Suppressor macrophage treated with lipopolysaccharide for 1 hour (primary cell): ENCODE measurements at regions not wholly inside any gene's neighbourhood (a gene's known extent, or its start where the extent isn't known, plus 50 kb on each side); places are given as distances from the start of the nearest gene placed in this dataset.
"Not testable (repeated sequence)": the region's sequence is repeated elsewhere in the genome, so short reads cannot be mapped to it uniquely, and the experiment has no call there.

Experiments
- DNase-seq, 3 donors: peaks; one replicate each; pipeline ENCODE4 v3.0.0-alpha.2; 2020 to 2022

DNA sequence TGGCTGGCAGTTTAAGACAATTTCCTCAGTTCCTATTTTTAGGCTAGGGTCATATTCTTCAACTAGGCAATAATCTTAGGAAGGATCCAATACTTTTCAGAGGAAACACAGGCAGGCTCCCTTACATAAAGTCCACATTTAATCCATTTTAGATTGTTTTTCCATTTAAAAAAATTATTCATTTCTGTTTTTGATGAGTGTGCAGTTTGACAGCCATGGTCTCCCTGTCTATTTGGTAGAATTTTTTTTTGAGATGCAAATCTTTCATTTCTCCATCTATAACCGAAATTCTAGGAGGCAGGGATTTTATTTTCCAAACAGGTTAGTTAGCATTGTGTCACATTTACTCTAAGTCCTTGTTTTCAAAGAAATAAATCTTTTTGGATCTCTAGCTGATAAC, 326.8 kb downstream of the PPP4R3C start:
- DNase-seq: no peak

DNA sequence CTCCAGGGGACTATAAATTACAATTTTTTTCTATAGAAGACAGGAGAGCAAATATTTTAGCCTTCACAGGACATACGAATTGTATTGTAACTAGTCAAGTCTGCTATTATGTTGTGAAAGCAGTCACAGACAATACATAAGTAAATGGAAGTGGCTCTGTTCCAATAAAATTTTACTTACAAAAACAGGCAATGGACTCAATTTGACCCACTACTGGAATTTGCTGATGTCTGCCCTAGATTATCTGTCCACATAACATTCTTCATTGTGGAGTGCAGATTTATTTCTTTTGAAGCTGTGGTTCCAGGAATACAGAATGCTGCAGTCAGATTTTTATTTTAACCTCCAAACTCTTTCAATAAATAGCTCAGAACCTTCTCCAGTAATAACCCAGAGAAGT, 330.3 kb downstream of the PPP4R3C start:
- DNase-seq: no peak

DNA sequence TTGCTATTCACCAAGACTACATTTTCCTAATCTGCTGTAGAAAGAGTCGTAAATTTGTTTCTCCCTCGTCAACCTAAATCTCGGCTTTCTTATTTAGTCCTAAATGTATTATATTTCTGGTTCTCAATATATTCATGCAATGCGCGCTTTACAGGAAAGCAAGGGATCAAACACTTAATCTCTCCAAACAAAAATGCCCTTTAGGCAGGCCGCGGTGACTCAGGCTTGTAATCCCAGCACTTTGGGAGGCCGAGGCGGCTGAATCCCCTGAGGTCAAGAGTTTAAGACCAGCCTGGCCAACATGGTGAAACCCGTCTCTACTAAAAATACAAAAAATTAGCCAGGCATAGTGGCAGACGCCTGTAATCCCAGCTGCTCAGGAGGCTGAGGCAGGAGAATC, 376.0 kb downstream of the PPP4R3C start:
- DNase-seq: not testable (repeated sequence)

DNA sequence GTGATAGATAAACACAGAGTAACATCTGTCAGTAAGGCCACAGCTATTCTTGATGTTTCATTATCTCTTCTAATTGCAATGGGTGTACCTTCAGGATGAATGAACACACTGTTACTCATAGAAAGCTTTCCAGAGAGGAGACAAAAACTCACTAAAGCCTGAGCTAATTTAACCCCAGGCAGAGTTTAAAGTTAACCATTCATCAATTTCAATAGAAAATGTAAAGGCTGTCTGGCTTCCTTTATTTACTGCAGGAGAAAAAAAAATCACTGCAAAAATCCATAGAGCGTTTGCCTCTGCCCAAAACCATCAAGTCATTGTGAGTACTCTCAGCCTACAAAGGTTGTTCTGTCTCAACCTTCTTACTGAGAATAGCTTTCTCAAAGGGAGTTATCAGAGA, 376.9 kb downstream of the PPP4R3C start:
- DNase-seq: no peak

DNA sequence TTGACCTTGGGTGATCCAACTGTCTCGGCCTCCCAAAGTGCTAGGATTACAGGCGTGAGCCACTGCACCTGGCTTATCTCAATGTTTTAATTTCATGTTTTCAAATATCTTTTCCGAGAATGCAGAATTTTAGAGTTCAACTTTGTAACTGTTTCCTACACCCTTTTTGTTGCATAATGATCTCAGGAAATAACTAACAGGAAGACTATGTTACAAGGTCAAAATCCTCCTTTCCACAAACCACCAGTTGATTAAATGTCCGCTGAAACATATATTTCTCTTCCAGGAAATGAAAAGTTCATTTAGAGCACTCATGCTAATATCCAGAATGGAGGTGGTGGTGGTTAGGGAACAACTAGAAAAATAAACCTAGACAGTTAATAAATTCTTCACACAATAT, 377.8 kb downstream of the PPP4R3C start:
- no peak for DNase-seq

DNA sequence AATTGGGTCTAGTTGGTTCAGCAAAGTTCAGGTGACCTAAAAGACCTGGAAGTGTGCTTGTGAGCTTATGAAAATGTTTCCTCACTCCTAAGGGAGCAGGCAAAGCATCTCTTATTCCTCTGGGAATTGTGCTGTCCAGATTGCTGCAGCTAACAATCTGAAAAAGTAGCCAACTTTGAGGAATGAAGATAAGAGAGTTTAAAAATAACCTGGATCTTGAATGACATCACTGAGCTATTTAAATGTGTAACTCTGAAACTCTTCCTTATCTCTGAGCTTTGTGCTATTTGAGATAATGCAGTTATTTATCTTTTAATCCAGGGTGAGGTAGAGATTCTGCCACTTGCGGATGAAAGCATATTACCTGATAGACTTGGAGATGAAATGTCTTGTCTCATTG, 384.8 kb downstream of the PPP4R3C start:
- no peak for DNase-seq

DNA sequence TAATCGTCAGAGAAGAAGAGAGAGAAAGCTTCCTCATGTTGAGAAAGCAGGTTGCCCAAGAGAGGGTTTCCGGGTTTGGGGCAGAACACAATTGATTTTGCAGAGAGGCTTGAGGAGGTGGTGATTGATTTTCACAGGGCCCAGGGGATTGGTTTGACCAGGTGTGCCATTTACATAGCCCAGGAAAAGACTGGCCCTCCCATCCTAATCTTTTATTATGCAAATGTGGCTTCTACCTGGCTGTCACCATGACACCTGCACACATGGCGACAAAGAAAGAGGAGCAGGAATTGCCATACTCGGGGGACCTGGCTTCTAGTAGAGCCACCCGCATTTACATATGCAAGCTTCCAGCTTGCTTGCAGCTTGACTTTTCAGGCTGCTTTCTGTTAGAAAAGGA, 405.3 kb downstream of the PPP4R3C start:
- no peak for DNase-seq

DNA sequence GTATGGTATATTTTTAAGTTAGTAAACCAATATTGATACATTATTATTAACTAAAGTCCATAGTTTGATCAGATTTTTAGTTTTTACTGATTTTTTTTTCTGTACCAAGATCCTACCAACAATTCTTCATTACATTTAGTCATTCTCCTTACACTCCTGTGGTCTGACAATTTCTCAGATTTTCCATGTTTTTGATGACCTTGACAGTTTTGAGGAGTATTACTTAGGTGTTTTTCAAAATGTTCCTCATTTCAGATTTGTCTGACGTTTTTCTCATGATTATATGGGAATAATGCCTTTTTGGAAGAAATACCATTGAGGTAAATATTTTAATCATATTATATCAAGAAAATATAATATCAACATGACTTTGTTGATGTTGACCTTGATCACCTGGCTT, 423.8 kb downstream of the PPP4R3C start:
- no peak for DNase-seq

DNA sequence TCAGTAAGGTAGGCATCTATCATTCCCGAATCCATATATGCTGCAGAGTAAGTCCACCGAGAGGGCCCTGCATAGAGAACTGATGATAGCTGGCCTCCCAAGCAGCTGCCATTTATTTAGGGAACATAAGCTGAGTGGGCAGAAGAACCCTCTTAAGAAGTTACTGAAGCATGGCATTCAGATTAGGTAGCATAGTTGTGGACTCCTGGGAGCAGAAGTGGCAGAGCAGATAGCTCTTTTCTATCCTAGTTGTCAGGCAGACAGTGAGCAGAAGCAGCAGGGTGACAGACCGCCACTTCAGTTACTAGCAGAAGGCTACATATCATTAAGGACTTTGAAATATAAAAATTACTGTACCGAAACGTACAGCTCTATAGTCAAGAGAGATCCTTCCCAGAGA, 454.7 kb downstream of the PPP4R3C start:
- no peak for DNase-seq

DNA sequence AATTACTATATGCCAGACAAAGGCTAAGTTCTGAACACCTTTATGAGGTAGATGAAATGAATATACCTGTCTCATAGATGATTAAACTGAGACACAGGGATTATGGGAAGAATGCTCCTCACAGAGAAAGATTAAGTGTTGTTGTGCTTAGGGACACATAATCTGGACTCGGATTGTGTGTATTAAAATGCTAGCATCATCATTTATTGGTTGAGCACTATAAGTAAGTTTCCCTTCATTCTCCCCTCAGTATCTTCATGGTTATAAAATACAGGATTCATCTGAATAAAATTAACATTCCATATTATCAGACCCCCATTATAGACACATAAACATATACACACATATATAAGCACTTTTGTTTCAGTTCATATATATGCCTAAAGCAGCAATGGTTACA, 463.5 kb downstream of the PPP4R3C start:
- DNase-seq: no peak

DNA sequence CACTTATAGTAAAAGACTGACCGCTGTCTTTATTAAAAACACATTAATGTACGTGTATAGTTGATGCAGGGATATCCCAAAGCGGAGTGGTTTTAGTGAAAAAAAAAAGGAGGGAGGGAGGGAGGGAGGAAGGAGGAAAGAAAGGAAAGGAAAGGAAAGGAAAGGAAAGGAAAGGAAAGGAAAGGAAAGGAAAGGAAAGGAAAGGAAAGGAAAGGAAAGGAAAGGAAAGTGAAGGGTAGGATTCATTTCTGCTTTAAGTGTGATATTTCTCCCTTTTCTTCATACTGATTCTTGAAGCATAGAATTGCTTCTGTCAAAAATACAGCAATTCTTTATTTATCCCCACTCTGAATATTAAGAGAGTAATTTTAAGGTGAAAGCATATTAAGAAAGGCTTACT, 504.9 kb downstream of the PPP4R3C start:
- no peak for DNase-seq

DNA sequence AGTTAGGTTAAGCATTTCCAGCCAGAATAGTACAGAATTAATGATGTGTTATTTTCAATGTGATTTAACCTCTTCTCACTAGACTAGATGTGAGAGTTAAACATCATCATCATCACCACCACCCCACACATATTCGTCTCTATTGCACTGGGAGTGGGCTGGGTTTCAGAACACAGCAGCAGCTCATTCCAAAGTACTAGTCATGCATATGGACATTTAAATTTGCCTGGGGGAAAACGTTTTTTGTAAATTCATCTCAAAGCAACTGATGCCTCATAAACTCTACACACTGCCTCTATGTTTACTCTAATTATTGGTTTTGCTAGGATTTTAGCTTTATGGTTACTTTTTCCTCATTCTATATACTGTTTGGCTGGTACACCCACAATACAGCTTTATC, 509.1 kb downstream of the PPP4R3C start:
- DNase-seq: no peak

DNA sequence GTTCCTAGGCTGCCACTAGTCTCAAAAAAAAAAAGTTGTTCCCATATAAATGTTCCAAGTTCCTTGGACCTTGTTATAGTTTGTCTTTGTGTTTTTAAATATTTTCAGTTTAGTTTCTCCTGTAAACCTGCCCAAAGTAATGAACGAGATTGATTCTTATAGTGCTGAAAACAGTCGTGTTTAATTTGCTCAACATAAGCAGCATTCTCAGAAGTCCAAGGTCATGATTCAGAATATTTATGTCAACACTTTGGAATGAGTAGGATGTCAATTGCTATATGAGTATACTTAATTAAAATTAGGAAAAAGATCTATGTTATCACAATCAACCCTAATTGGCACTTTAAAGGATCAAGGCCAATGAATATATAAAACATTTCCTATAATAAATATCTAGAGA, 510.9 kb downstream of the PPP4R3C start:
- no peak for DNase-seq

DNA sequence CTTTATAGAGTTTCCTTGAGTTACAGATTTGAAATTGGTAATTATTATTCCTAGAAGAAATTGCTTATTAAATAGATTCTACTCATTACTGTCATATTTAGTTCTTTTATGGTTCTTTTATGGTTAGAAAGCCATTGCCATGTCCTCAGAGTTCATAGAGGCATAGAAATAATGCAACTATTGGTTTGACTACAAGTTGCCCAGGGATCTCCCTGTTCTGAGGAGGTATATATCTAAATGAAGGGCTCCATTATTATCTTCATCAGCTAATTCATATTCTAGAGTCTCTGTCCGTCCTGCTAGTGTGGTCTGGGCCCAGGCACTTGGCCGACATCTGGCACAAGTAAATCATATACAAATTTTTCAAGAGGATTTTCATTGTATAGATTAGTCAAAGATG, 535.7 kb downstream of the PPP4R3C start:
- DNase-seq: no peak

DNA sequence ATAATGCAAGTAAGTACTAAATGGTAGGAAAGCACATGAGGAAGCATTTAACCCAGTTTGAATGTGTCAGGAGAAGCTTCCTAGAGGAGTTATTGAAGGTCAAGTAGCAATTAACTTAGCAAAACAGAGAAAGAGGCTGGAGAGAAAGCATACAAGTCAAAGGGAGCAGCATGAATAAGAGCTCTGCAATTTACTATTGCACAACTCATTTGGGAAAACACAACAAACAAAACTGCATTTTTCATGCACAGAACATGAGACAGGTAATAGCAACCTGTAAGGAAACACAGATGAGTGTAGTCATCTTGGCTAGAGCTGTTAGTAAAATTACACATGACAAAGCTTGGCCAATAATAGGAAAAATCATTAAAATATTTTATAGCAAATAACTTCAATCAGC, 538.1 kb downstream of the PPP4R3C start:
- no peak for DNase-seq

DNA sequence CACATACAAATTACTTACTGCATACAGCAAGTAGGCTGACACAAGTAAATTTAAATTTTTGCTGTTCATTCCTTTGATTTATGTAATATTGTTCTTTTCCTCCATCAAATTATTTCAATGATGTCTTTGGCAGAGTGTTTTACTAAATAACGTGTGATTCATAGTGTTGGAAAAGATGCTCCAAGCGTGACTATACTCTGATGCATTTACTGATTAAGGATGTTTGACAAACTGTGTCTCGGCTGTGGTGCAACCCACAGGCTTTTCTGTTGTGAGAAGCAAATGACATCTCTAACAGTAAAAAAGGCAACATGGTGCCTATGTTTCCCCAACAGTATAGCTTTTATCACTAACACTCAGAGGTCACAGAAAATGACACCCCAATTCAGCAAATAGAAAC, 540.9 kb downstream of the PPP4R3C start:
- no peak for DNase-seq

DNA sequence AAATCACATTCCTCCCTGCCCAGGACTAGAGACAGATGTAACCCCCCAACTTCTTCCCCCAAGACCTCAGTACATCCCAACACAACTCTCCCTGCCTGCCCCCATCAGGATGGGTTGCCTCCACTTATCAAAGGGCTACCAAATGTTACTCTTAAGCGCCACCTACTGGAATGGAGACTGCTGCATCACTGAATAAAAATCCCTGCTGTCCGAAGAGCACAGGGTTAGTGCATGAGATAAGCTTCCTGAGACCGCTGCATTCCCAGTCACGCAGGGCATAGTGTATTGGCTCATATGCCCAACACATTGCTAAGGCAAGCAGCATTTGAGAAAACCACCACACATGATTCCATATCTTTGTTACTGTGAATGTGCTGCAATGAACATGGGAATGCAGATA, 544.5 kb downstream of the PPP4R3C start:
- peak in 2 of 3 donors; percentile 0 to 6 for DNase-seq

DNA sequence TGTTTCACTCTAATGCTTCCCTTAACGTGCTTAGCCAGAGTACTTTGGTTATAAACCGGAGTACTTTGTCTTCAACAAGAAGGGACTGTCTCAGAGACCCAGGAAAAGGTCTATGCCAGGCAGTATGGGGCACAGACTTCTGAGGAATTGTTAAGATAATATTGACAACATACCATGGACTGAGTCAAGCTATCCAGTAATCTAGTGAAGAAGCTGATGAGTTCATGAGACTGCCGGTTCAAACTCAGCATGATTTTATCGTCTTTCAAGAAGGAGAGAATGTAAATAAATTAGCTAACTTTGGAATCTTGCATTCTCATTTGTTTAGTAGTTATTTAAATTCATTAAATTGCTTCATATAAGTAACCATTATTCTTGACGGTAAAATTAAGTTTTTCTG, 546.1 kb downstream of the PPP4R3C start:
- DNase-seq: no peak

DNA sequence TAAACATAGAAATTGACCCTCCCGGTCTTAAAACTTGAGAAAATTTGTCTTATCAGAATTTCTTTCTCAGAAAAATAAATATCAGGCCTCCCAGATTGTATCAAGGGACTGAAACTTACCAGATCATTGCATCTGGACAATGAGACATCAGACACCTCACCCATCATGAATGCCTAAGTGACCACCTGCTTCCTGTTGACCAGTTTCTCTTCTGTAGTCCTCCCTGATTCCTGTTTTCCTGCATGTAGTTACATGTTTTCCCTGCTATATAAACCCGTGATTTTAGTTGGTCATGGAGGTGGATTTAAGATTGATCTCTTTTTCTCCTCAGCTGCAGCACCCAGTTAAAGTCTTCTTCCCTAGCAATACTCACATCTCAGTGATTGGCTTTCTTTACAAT, 548.1 kb downstream of the PPP4R3C start:
- no peak for DNase-seq

DNA sequence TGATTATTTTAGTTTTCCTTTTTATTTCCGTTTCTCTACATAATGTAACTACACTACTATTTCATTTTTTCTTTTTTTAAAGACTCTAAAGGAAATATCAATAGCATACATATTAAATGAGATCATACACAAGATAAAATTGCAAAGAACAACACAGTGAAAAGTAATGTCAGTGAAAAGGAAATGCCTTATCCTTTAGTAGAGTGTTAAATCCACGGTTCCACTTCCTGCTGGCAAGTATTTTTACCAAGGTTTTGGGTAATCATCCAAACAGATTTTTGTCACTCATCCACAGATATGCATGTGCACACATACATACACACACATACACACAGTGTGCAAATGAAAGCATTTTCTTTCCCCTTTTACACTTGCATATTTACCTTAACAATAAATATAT, 548.9 kb downstream of the PPP4R3C start:
- DNase-seq: no peak

DNA sequence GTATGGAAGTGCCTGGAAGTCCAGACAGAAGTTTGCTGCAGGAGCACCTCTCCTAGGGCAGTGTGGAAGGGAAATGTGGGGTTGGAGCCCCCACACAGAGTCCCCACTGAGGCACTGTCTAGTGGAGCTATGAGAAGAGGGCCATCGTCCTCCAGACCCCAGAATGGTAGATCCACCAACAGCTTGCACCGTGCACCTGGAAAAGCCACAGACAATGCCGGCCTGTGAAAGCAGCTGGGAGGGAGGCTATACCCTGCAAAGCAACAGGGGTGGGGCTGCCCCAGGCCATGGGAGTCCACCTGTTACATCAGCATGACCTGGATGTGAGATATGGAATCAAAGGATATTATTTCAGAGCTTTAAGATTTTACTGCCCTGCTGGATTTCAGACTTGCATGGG, 551.4 kb downstream of the PPP4R3C start:
- DNase-seq: not testable (repeated sequence)

DNA sequence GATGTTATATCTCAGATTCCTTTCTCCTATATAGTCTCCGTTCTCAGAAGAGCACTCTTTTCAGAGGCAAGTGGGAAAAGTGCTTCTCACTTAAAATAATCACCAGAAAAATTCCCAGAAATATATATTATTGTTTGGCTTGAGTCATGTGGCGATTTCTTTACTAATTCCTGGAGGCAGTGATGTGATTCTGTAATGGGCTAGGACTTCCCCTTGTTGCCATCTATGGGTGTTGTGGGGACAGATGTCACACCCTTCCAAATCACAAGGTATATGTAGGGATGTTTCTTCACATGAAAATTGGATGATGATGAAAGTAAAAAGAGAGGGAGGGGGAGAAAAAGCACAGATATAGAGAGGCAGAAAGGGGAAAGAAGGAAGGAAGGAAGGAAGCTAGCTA, 553.4 kb downstream of the PPP4R3C start:
- DNase-seq: no peak

DNA sequence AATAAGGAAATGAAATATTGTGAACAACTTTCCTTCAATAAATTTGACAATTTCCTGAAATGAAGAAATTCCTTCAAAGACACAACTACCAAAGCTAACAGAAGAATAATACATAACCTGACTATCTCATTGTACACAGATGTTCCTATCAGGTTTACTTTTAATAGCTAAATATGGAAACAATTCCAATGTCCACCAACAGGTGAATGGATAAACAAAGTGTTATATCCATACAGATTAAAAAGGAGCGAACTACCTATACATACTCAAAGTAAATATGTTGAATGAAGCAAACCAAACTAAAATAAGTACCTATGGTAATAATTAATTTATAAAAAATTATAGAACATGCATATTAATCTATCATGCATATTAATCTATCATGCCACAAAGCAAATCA, 554.9 kb downstream of the PPP4R3C start:
- no peak for DNase-seq

DNA sequence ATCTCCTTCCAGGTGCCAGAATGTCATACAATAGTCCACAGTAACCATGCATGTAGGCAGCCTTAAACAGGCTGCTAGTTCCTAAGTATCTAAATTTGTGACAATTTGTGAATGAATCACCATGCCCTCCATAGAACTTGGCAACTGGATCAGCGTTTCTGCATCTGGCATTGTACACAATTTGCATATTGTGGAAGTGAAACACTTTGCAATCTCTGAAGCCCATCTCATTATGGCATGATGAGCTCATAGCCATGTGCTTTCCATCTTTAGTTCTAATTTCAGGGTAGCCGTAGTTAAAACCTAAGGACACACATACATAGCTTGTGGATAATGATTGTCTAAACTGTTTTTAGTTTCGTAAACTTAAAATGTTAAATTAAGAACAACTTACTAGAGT, 573.6 kb downstream of the PPP4R3C start:
- DNase-seq: no peak

DNA sequence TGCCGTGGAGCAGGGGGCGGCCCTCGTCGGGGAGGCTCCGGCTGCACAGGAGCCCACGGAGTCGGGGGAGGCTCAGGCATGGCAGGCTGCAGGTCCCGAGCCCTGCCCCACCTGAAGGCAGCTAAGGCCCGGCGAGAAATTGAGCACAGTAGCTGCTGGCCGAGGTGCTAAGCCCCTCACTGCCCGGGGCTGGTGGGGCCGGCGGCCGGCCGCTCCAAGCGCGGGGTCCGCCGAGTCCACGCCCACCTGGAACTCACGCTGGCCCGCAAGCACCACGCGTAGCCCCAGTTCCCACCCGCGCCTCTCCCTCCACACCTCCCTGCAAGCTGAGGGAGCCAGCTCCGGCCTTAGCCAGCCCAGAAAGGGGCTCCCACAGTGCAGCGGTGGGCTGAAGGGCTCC, 589.4 kb downstream of the PPP4R3C start:
- no peak for DNase-seq

DNA sequence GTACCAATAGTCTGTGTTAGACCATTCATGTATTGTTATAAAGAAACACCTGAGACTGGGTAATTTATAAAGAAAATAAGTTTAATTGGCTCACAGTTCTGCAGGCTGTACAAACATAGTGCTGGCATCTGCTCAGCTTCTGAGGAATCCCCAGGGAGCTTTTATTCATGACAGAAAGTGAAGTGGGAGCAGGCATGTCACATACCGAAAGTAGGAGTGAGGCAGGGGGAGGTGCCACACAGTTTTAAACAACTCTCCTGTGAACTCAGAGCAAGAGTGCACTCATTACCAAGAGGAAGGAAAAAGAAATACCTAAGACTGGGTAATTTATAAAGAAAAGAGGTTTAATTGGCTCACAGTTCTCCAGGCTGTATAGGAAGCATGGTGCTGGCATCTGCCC, 591.2 kb downstream of the PPP4R3C start:
- DNase-seq: no peak
